ENCODE measurements at regions not wholly inside any gene's neighbourhood (a gene's known extent, or its start where the extent isn't known, plus 50 kb on each side); places are given as distances from the start of the nearest gene placed in this dataset.

DNA sequence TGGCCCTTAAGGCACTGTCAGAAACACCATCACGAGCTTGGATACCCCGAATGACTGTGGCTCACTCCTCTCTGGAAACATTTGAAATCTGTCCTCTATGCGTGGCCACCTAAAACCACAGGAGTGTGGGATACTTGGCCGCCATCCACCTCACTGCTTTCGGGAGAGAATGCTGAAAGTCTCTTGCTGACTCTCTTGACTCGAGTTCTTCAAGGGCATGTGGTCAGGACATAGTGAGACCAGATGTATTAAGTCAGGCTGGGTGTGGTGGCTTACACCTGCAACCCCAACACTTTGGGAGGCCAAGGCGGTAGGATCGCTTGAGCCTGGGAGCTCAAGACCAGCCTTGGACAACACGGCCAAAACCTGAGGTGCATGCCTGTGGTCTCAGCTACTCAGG is 174.7 kb upstream of the ALG10B start (continued):
- TF ChIP-seq, protein P1, sequence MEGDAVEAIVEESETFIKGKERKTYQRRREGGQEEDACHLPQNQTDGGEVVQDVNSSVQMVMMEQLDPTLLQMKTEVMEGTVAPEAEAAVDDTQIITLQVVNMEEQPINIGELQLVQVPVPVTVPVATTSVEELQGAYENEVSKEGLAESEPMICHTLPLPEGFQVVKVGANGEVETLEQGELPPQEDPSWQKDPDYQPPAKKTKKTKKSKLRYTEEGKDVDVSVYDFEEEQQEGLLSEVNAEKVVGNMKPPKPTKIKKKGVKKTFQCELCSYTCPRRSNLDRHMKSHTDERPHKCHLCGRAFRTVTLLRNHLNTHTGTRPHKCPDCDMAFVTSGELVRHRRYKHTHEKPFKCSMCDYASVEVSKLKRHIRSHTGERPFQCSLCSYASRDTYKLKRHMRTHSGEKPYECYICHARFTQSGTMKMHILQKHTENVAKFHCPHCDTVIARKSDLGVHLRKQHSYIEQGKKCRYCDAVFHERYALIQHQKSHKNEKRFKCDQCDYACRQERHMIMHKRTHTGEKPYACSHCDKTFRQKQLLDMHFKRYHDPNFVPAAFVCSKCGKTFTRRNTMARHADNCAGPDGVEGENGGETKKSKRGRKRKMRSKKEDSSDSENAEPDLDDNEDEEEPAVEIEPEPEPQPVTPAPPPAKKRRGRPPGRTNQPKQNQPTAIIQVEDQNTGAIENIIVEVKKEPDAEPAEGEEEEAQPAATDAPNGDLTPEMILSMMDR (IDR thresholded peaks at IDR 0.05) = no peak
- TF ChIP-seq GATA2 (CRISPR knock-in tag; IDR thresholded peaks at IDR 0.05) = no peak
- TF ChIP-seq GABPA (IDR thresholded peaks at IDR 0.05; ENCODE audit: low read depth) = no peak
- no peak for TF ChIP-seq RCOR1 (IDR thresholded peaks at IDR 0.05; ENCODE audit: low read length)
- TF ChIP-seq, protein P2, sequence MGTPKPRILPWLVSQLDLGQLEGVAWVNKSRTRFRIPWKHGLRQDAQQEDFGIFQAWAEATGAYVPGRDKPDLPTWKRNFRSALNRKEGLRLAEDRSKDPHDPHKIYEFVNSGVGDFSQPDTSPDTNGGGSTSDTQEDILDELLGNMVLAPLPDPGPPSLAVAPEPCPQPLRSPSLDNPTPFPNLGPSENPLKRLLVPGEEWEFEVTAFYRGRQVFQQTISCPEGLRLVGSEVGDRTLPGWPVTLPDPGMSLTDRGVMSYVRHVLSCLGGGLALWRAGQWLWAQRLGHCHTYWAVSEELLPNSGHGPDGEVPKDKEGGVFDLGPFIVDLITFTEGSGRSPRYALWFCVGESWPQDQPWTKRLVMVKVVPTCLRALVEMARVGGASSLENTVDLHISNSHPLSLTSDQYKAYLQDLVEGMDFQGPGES (IDR thresholded peaks at IDR 0.05; ENCODE audit: low read depth, low read length) = no peak
- no peak for TF ChIP-seq CHD2 (IDR thresholded peaks at IDR 0.05; ENCODE audit: low read length, partially characterized antibody)
- no peak for TF ChIP-seq JUND (IDR thresholded peaks at IDR 0.05)
- no peak for TF ChIP-seq RAD21 (IDR thresholded peaks at IDR 0.05; ENCODE audit: low read length)
- no peak for TF ChIP-seq MEF2A (IDR thresholded peaks at IDR 0.05; ENCODE audit: borderline replicate concordance, low read depth)

DNA sequence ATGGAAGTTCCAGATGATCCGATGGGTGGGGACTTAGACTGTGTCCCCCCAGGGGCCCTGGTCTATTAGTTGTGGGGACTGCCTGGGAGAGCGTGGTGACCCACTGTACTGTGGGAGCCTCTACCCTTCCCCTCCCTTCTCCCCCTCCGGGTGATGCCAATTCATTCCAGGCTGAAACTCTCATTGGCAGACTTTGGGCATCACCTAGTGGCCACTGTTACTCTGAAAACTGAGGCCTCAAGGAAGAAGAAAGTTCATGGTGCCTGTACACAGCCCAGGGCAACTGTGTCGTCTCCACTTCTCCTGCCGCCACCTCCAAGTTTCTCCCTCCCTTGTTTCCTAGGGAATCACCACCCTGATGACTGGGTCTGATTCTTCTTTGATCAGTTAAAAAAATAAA is 173.6 kb upstream of the ALG10B start:
- TF ChIP-seq TCF12 (IDR thresholded peaks at IDR 0.05) (no peak), RCOR1 (IDR thresholded peaks at IDR 0.05; ENCODE audit: low read length) (no peak), GATA2 (CRISPR knock-in tag; IDR thresholded peaks at IDR 0.05) (no peak)
- TF ChIP-seq, protein P1 (IDR thresholded peaks at IDR 0.05) = peak; percentile 26; the same call in 1 of the 2 replicates
- TF ChIP-seq, protein P3, sequence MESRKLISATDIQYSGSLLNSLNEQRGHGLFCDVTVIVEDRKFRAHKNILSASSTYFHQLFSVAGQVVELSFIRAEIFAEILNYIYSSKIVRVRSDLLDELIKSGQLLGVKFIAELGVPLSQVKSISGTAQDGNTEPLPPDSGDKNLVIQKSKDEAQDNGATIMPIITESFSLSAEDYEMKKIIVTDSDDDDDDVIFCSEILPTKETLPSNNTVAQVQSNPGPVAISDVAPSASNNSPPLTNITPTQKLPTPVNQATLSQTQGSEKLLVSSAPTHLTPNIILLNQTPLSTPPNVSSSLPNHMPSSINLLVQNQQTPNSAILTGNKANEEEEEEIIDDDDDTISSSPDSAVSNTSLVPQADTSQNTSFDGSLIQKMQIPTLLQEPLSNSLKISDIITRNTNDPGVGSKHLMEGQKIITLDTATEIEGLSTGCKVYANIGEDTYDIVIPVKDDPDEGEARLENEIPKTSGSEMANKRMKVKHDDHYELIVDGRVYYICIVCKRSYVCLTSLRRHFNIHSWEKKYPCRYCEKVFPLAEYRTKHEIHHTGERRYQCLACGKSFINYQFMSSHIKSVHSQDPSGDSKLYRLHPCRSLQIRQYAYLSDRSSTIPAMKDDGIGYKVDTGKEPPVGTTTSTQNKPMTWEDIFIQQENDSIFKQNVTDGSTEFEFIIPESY (IDR thresholded peaks at IDR 0.05; ENCODE audit: borderline replicate concordance, low read depth) = no peak
- no peak overlapping the region for H3K27ac ChIP-seq (ENCODE audit: low read depth in 2 of 2, low read length in 1 of 2)
- no peaks in the 10 kb centered on the region for H4K20me1 ChIP-seq (ENCODE audit: insufficient read depth)
- no peaks in the 10 kb centered on the region for H3K36me3 ChIP-seq (replicated peaks in 1 of 2; ENCODE audit: control insufficient read depth in 1 of 2, insufficient read depth in 2 of 2, low read length in 1 of 2)
- no peaks in the 10 kb centered on the region for H3K79me2 ChIP-seq (ENCODE audit: insufficient read depth)
- no peak for DNase-seq
- 15% methylated on average over 3 of the region's 5 CpGs for WGBS (ENCODE audit: low lambda C conversion rate)
- no peak overlapping the region for H3K4me2 ChIP-seq
- H2AFZ ChIP-seq (ENCODE audit: low read depth) = no peak overlapping the region
- ChIA-PET CTCF (no interaction called here), POLR2A (no interaction called here)
- H3K9me3 ChIP-seq = no peaks in the 10 kb centered on the region
- no peaks in the 10 kb centered on the region for H3F3A ChIP-seq (replicated peaks; ENCODE audit: insufficient read depth)
- 0 out of 2 replicates have a peak, but pooled peaks cover 2% of the 10 kb centered on the region for H3K27me3 ChIP-seq (ENCODE audit: insufficient read depth)
- no peaks in the 10 kb centered on the region for H3K9me2 ChIP-seq
- H3K4me1 ChIP-seq (ENCODE audit: control insufficient read depth in 1 of 2, insufficient read depth in 2 of 2, low read depth in 1 of 2, low read length in 1 of 2) = peaks cover 0 to 4% of the 10 kb centered on the region in 2 experiments; a peak in 1 of 4 replicates
- no peak overlapping the region for H3K9ac ChIP-seq
- H3K4me3 ChIP-seq (ENCODE audit: low read depth in 2 of 2, low read length in 1 of 2) = no peak overlapping the region

Data from SK-N-SH (cell line).